Bronchial epithelial cell (primary cell): ENCODE measurements at regions not wholly inside any gene's neighbourhood (a gene's known extent, or its start where the extent isn't known, plus 50 kb on each side); places are given as distances from the start of the nearest gene placed in this dataset.
A peak's percentile ranks its signal among the peaks of the same experiment; 100 is the strongest.
"Not testable (repeated sequence)": the region's sequence is repeated elsewhere in the genome, so short reads cannot be mapped to it uniquely, and the experiment has no call there.

Source experiments
- DNase-seq: peaks from one replicate; pipeline ENCODE4 v3.0.0-alpha.2; 2010; ENCODE audit warnings: low read depth
- FAIRE-seq: peaks from 2 replicates; lab custom pipeline; 2011; peaks lifted over from hg19 to GRCh38; lab: Jason Lieb, UNC
- H3K27me3 ChIP-seq: 2 replicates; pipeline ENCODE4 v1.5.1; 2011; ENCODE audit warnings: low read length; ENCODE audit not compliant: control insufficient read depth, insufficient read depth
- H3K36me3 ChIP-seq: 2 replicates; pipeline ENCODE4 v1.5.1; 2011; ENCODE audit warnings: low read length; ENCODE audit not compliant: control insufficient read depth, insufficient read depth
- H3K4me3 ChIP-seq: 2 replicates; pipeline ENCODE4 v1.5.1; 2011; ENCODE audit warnings: mild to moderate bottlenecking, low read depth, low read length, control low read depth
- TF ChIP-seq, protein P1 (sequence below): IDR thresholded peaks from 2 replicates; pipeline ENCODE4 v1.5.1; 2011; ENCODE audit warnings: mild to moderate bottlenecking, moderate library complexity, low read length, control low read depth, inconsistent platforms; ENCODE audit not compliant: insufficient read depth, severe bottlenecking

GRCh38 chr4:31455612-31456011 is 735.4 kb downstream of the PCDH7 start:
- Histone ChIP-seq H3K36me3 (no peaks in the 10 kb centered on the region), H3K4me3 (no peak overlapping the region), H3K27me3 (no peaks in the 10 kb centered on the region)
- TF ChIP-seq, protein P1, sequence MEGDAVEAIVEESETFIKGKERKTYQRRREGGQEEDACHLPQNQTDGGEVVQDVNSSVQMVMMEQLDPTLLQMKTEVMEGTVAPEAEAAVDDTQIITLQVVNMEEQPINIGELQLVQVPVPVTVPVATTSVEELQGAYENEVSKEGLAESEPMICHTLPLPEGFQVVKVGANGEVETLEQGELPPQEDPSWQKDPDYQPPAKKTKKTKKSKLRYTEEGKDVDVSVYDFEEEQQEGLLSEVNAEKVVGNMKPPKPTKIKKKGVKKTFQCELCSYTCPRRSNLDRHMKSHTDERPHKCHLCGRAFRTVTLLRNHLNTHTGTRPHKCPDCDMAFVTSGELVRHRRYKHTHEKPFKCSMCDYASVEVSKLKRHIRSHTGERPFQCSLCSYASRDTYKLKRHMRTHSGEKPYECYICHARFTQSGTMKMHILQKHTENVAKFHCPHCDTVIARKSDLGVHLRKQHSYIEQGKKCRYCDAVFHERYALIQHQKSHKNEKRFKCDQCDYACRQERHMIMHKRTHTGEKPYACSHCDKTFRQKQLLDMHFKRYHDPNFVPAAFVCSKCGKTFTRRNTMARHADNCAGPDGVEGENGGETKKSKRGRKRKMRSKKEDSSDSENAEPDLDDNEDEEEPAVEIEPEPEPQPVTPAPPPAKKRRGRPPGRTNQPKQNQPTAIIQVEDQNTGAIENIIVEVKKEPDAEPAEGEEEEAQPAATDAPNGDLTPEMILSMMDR = no peak
- DNase-seq (no peak), FAIRE-seq (no peak)

DNA sequence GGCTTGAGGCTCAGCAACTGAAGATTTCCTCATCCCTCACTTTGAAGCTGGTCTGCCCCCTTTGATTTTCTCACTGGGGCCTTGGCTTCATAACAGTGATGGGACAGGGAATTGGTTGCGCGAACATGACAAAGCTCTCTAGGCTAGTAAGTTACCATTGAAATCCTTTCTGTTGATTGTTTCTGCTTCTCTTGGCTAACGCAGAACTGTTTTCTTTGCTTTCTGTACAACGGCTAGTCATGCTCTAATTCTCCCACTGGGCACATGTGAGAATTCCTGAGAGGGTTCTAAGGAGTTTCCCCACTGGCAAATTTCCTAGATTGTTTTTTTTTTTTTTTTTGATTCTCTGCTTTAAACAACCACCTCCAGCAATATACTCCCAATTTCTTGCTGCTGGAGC is 738.6 kb downstream of the PCDH7 start:
- Histone ChIP-seq H3K36me3 (no peaks in the 10 kb centered on the region), H3K4me3 (no peak overlapping the region), H3K27me3 (no peaks in the 10 kb centered on the region)
- FAIRE-seq (no peak), DNase-seq (no peak)
- TF ChIP-seq, protein P1 = no peak

DNA sequence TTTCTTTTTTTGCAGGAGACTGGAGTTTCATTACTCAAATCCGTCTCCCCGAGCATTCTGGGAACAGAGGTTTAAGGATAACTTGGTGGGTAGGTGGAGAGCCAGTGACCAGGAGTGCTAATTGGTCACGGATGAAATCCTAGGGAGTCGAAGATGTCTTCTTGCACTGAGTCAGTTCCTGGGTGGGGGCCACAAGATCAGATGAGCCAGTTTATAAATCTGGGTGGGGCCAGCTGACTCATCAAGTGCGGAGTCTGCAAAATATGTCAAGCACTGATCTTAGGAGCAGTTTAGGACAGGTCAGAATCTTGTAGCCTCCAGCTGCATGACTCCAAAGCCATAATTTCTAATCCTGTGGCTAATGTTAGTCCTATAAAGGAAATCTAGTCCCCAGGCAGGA is 741.3 kb downstream of the PCDH7 start:
- no peaks in the 10 kb centered on the region for H3K36me3 ChIP-seq
- FAIRE-seq (peak; percentile 47), DNase-seq (peak; percentile 84)
- H3K27me3 ChIP-seq = no peaks in the 10 kb centered on the region
- TF ChIP-seq, protein P1 = no peak
- no peak overlapping the region for H3K4me3 ChIP-seq

- Histone ChIP-seq H3K4me3 (no peak overlapping the region), H3K36me3 (no peaks in the 10 kb centered on the region), H3K27me3 (no peaks in the 10 kb centered on the region)
- peak; percentile 18 for DNase-seq
- FAIRE-seq = no peak
- TF ChIP-seq, protein P1 = no peak
Observed at GRCh38 chr4:31467781-31468180, 747.6 kb downstream of the PCDH7 start.

GRCh38 chr4:31474221-31474620 is 754.1 kb downstream of the PCDH7 start:
- DNase-seq = no peak
- FAIRE-seq = no peak
- H3K4me3 ChIP-seq = no peak overlapping the region
- no peaks in the 10 kb centered on the region for H3K27me3 ChIP-seq
- H3K36me3 ChIP-seq = no peaks in the 10 kb centered on the region
- TF ChIP-seq, protein P1 = no peak

DNA sequence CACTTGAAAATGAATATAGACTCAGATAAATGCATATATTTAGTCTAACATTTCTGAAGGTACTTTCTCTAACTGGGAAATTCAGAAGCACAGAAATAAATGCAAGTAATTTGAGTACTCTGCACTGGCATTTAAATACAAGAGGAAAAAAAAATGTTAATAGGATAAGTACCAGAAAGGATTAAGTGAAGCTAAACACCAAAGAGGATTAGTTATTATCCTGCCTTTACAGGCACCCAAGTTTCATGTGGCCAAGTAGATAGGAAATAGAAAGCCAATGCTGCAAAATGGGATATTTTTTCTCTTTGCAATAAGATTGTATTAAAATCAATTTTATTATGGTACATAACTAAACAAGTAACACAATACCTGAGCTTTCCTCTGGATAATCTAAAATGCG is 762.5 kb downstream of the PCDH7 start:
- no peak for DNase-seq
- Histone ChIP-seq H3K36me3 (no peaks in the 10 kb centered on the region), H3K27me3 (no peaks in the 10 kb centered on the region), H3K4me3 (no peak overlapping the region)
- TF ChIP-seq, protein P1 = no peak
- FAIRE-seq = no peak

- not testable (repeated sequence) for FAIRE-seq, H3K36me3 ChIP-seq, H3K4me3 ChIP-seq, DNase-seq, H3K27me3 ChIP-seq
Observed at GRCh38 chr4:31499216-31499615, 779.0 kb downstream of the PCDH7 start.
